ENCODE measurements at regions not wholly inside any gene's neighbourhood (a gene's known extent, or its start where the extent isn't known, plus 50 kb on each side); places are given as distances from the start of the nearest gene placed in this dataset.

- TF ChIP-seq ZNF462 (CRISPR knock-in tag; IDR thresholded peaks at IDR 0.05) (no peak), STAT1 (IDR thresholded peaks at IDR 0.05; ENCODE audit: unreplicated experiment) (no peak), EZH2 (IDR thresholded peaks at IDR 0.05; ENCODE audit: low read depth, unreplicated experiment) (no peak), ZNF331 (CRISPR knock-in tag; IDR thresholded peaks at IDR 0.05; ENCODE audit: low read depth) (no peak)
Observed at GRCh38 chr4:53680168-53680567, 88.9 kb upstream of the LNX1 start (continued).

GRCh38 chr4:53676402-53676871, 85.2 kb upstream of the LNX1 start:
- H3K4me3 Mint-ChIP-seq: no peak overlapping the region
- Histone ChIP-seq H3K79me2 (replicated peaks; ENCODE audit: insufficient read depth) (no peaks in the 10 kb centered on the region), H3K4me2 (no peak overlapping the region), H3K9me2 (ENCODE audit: insufficient read depth) (peaks cover 8% of the 10 kb centered on the region), H3K4me1 (ENCODE audit: insufficient read depth) (no peaks in the 10 kb centered on the region), H3K27me3 (ENCODE audit: insufficient read depth) (no peaks in the 10 kb centered on the region), H3K27ac (ENCODE audit: low read depth) (no peak overlapping the region), H3K36me3 (ENCODE audit: insufficient read depth) (no peaks in the 10 kb centered on the region), H4K20me1 (replicated peaks; ENCODE audit: insufficient read depth) (no peaks in the 10 kb centered on the region), H2AFZ (no peak overlapping the region), H3K4me3 (no peak overlapping the region), H3F3A (replicated peaks; ENCODE audit: low read depth) (no peaks in the 10 kb centered on the region)
- H3K36me3 Mint-ChIP-seq (ENCODE audit: low read depth): no peaks in the 10 kb centered on the region
- no peaks in the 10 kb centered on the region; the same call in 1 of the 3 replicates for H3K9me3 Mint-ChIP-seq
- H3K27me3 Mint-ChIP-seq (ENCODE audit: insufficient read depth, low read depth, poor library complexity): no peaks in the 10 kb centered on the region
- no peaks in the 10 kb centered on the region for H3K4me1 Mint-ChIP-seq
- DNase-seq (ENCODE audit: low spot score) (no peak), ATAC-seq (no peak)
- no peak overlapping the region for H3K27ac Mint-ChIP-seq
- TF ChIP-seq POLR2AphosphoS5 (IDR thresholded peaks at IDR 0.05; ENCODE audit: low read depth) (no peak), JUNB (IDR thresholded peaks at IDR 0.05; ENCODE audit: unreplicated experiment) (no peak), NANOG (IDR thresholded peaks at IDR 0.05; ENCODE audit: borderline replicate concordance) (no peak), REST (IDR thresholded peaks at IDR 0.05; ENCODE audit: unreplicated experiment) (no peak), ZNF114 (CRISPR knock-in tag; IDR thresholded peaks at IDR 0.05) (no peak), CREB1 (CRISPR knock-in tag; IDR thresholded peaks at IDR 0.05; ENCODE audit: low read depth) (no peak), STAT1 (IDR thresholded peaks at IDR 0.05; ENCODE audit: unreplicated experiment) (no peak), EZH2phosphoT487 (IDR thresholded peaks at IDR 0.05; ENCODE audit: unreplicated experiment) (no peak)

All from GM23338 (cell line).